DND-41 (cell line): ENCODE measurements at regions not wholly inside any gene's neighbourhood (a gene's known extent, or its start where the extent isn't known, plus 50 kb on each side); places are given as distances from the start of the nearest gene placed in this dataset.

ENCODE experiments used
- ATAC-seq: fragments of 200-7000 bp; cut with Tn5 transposase; 3 replicates; pipeline ENCODE4 v1.9.1; 2021; ENCODE audit warnings: low read depth; ENCODE audit not compliant: insufficient read depth
- DNase-seq: peaks from one replicate; pipeline ENCODE4 v3.0.0-alpha.2; 2020
- H2AFZ ChIP-seq: 2 replicates; pipeline ENCODE4 v1.6.0; 2012; ENCODE audit warnings: low read depth, low read length
- H3K27ac ChIP-seq: 2 replicates; pipeline ENCODE4 v1.5.1; 2012; ENCODE audit warnings: low read length, inconsistent platforms
- H3K27me3 ChIP-seq: fragments of 200-600 bp; sonication (generic); 2 replicates; pipeline ENCODE4 v1.6.0; 2012; ENCODE audit warnings: low read length, mild to moderate bottlenecking, inconsistent platforms; ENCODE audit not compliant: insufficient read depth, poor library complexity
- H3K36me3 ChIP-seq: 2 replicates; pipeline ENCODE4 v1.5.1; 2012; ENCODE audit warnings: low read length, inconsistent platforms; ENCODE audit not compliant: insufficient read depth
- H3K4me1 ChIP-seq: 2 replicates; pipeline ENCODE4 v1.5.1; 2012; ENCODE audit warnings: mild to moderate bottlenecking, low read length; ENCODE audit not compliant: insufficient read depth
- H3K4me2 ChIP-seq: 2 replicates; pipeline ENCODE4 v1.6.0; 2012; ENCODE audit warnings: mild to moderate bottlenecking, moderate library complexity, low read length, inconsistent platforms; ENCODE audit not compliant: insufficient read depth
- H3K4me3 ChIP-seq, 2 experiments: fragments of 200-600 bp in 1 of 2; shearing (Covaris generic) in 1 of 2; 2 replicates each; pipeline ENCODE4 v1.5.1; 2012 to 2016; ENCODE audit warnings: inconsistent platforms in 2 of 2, low read length in 2 of 2, mild to moderate bottlenecking in 2 of 2, low read depth in 1 of 2, moderate library complexity in 1 of 2
- H3K79me2 ChIP-seq: 2 replicates; pipeline ENCODE4 v1.6.0; 2012; ENCODE audit warnings: low read length, inconsistent platforms; ENCODE audit not compliant: insufficient read depth
- H3K9ac ChIP-seq: 2 replicates; pipeline ENCODE4 v1.6.0; 2012; ENCODE audit warnings: low read depth, mild to moderate bottlenecking, inconsistent platforms, low read length, moderate library complexity
- H3K9me3 ChIP-seq: 2 replicates; pipeline ENCODE4 v1.5.1; 2012; ENCODE audit warnings: low read length, moderate library complexity, mild to moderate bottlenecking, inconsistent platforms; ENCODE audit not compliant: insufficient read depth, severe bottlenecking
- H4K20me1 ChIP-seq: 2 replicates; pipeline ENCODE4 v1.6.0; 2012; ENCODE audit warnings: low read length; ENCODE audit not compliant: insufficient read depth
- EZH2 ChIP-seq: IDR thresholded peaks from 3 replicates; pipeline ENCODE4 v1.6.1; 2012; ENCODE audit warnings: borderline replicate concordance, low read depth, mild to moderate bottlenecking, moderate library complexity, low read length, inconsistent platforms; ENCODE audit not compliant: severe bottlenecking
- TF ChIP-seq, protein P1 (sequence below): IDR thresholded peaks from 2 replicates; pipeline ENCODE4 v1.5.1; 2012; ENCODE audit warnings: borderline replicate concordance, low read length, moderate library complexity, mild to moderate bottlenecking; ENCODE audit not compliant: poor library complexity, severe bottlenecking; ENCODE audit errors: extremely low read depth

DNA sequence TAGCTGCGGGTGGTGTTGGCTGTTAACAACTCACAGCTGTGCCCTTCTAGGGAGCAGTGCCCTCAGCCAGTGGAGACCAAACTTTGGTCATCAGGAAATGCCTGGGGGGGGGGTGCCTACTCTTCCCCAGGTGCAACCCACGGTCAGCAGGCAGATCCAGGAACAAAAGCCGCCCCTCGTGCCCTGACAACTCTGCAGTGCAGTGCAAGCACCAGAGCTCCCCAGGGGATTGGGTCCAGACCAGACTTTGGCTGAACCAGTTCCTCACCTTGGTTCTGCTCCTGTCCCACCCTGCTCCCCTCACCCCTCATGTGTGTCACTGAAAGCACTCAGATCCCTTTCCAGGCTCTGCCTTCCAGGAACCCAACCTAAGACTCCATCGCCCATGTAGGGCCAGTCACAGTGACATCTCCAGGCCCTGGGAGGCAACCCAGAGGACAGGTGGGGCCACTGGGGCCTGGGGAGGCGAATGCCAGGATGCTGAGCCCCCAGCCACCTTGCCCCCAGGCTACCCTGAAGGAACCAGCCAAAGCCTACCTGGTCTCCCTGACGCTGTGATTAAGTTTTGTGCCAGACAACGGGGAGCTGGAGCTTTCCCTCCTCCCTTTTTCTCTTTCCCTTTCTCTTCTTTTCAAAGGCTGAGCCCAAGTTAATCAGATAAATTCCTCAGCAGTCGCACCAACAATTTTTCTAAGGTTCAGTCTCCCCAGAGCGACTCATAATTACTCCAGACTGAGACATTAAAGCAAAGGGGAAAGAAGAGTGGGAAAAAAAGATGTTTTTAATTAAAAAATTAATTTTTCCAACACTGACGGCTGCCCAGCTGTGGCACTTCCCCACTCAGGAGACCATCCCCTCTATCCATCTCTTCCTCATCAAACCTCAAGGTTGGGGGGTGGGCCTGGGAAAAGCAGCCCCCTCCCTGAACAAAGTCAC lies 207.5 kb upstream of the LINGO1 start:
- no peaks in the 10 kb centered on the region for H3K79me2 ChIP-seq
- H3K4me3 ChIP-seq, result no peak overlapping the region
- DNase-seq (no peak), ATAC-seq (no peak)
- no peaks in the 10 kb centered on the region for H3K9me3 ChIP-seq
- no peaks in the 10 kb centered on the region for H3K4me1 ChIP-seq
- TF ChIP-seq, protein P1, sequence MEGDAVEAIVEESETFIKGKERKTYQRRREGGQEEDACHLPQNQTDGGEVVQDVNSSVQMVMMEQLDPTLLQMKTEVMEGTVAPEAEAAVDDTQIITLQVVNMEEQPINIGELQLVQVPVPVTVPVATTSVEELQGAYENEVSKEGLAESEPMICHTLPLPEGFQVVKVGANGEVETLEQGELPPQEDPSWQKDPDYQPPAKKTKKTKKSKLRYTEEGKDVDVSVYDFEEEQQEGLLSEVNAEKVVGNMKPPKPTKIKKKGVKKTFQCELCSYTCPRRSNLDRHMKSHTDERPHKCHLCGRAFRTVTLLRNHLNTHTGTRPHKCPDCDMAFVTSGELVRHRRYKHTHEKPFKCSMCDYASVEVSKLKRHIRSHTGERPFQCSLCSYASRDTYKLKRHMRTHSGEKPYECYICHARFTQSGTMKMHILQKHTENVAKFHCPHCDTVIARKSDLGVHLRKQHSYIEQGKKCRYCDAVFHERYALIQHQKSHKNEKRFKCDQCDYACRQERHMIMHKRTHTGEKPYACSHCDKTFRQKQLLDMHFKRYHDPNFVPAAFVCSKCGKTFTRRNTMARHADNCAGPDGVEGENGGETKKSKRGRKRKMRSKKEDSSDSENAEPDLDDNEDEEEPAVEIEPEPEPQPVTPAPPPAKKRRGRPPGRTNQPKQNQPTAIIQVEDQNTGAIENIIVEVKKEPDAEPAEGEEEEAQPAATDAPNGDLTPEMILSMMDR, result no peak
- no peak for TF ChIP-seq EZH2
- H3K9ac ChIP-seq, result no peak overlapping the region
- no peaks in the 10 kb centered on the region for H3K36me3 ChIP-seq
- no peak overlapping the region for H3K4me2 ChIP-seq
- no peak overlapping the region for H3K27ac ChIP-seq
- H4K20me1 ChIP-seq, result no peaks in the 10 kb centered on the region; the same call in 1 of the 2 replicates
- H2AFZ ChIP-seq, result no peak overlapping the region
- peaks cover 18% of the 10 kb centered on the region for H3K27me3 ChIP-seq

GRCh38 chr15:77839456-77839855 lies 206.7 kb upstream of the LINGO1 start:
- Histone ChIP-seq H3K4me1 (no peaks in the 10 kb centered on the region), H3K4me2 (no peak overlapping the region), H3K27ac (no peak overlapping the region), H3K4me3 (no peak overlapping the region), H3K36me3 (no peaks in the 10 kb centered on the region), H3K79me2 (no peaks in the 10 kb centered on the region), H4K20me1 (no peaks in the 10 kb centered on the region; the same call in 1 of the 2 replicates), H3K27me3 (peaks cover 18% of the 10 kb centered on the region), H3K9me3 (no peaks in the 10 kb centered on the region), H2AFZ (no peak overlapping the region), H3K9ac (no peak overlapping the region)
- DNase-seq (no peak), ATAC-seq (no peak)
- TF ChIP-seq EZH2, result no peak
- TF ChIP-seq, protein P1, result no peak

DNA sequence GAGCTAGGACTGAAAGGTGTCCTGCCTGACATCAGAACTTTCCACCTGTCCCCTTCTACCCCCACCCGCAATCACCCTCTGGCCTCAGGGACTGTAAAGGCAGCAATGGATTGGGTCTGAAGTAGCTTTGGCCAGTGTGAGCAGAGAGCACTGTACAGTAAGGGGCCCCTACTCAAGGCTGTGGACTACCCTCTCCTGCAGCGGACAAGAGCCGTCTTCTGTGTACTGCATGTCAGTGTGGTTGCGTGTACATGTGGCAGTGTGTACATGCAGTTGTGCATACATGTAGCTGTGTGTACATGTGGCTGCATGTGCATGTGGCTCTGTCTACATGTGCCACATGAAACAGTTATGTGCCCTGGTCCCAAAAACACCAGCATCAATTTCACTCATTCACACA lies 205.9 kb upstream of the LINGO1 start:
- H3K4me2 ChIP-seq, result no peak overlapping the region
- H3K9ac ChIP-seq, result no peak overlapping the region
- no peak for DNase-seq
- H3K27ac ChIP-seq, result no peak overlapping the region
- no peaks in the 10 kb centered on the region; the same call in 1 of the 2 replicates for H4K20me1 ChIP-seq
- no peaks in the 10 kb centered on the region for H3K79me2 ChIP-seq
- TF ChIP-seq, protein P1, result no peak
- TF ChIP-seq EZH2, result no peak
- ATAC-seq, result no peak
- H2AFZ ChIP-seq, result no peak overlapping the region
- no peaks in the 10 kb centered on the region for H3K4me1 ChIP-seq
- H3K27me3 ChIP-seq, result peaks cover 18% of the 10 kb centered on the region
- no peak overlapping the region for H3K4me3 ChIP-seq
- no peaks in the 10 kb centered on the region for H3K9me3 ChIP-seq
- H3K36me3 ChIP-seq, result no peaks in the 10 kb centered on the region
